CD14-positive monocyte (primary cell): ENCODE measurements at regions not wholly inside any gene's neighbourhood (a gene's known extent, or its start where the extent isn't known, plus 50 kb on each side); places are given as distances from the start of the nearest gene placed in this dataset.

ENCODE experiments used
- DNase-seq, 3 donors: peaks; one replicate each; pipeline ENCODE4 v3.0.0-alpha.2; 2011 to 2022
- H2AFZ ChIP-seq: 2 replicates; pipeline ENCODE4 v1.6.0; 2012; ENCODE audit warnings: mild to moderate bottlenecking, low read depth, low read length, inconsistent platforms; ENCODE audit not compliant: insufficient read depth, poor library complexity, severe bottlenecking
- H3K27ac ChIP-seq, 2 donors: 1 replicate in 1 of 2; 2 replicates in 1 of 2; pipeline ENCODE4 v1.5.1; 2012 to 2013; ENCODE audit warnings: low read length in 2 of 2, control low read depth in 1 of 2, inconsistent platforms in 1 of 2, low read depth in 1 of 2, mild to moderate bottlenecking in 1 of 2
- H3K27me3 ChIP-seq, 2 donors: one replicate each; pipeline versions ENCODE4 v1.6.0 to v1.6.1; 2011 to 2013; ENCODE audit warnings: low read length in 2 of 2; ENCODE audit not compliant: control insufficient read depth in 2 of 2, insufficient read depth in 2 of 2
- H3K36me3 ChIP-seq, 2 donors: replicated peaks in 1 of 2; 1 replicate in 1 of 2; 2 replicates in 1 of 2; pipeline versions ENCODE4 v1.5.1 to v1.6.1; 2012 to 2013; ENCODE audit warnings: low read length in 2 of 2, control low read depth in 1 of 2, inconsistent platforms in 1 of 2, mild to moderate bottlenecking in 1 of 2; ENCODE audit not compliant: insufficient read depth in 2 of 2, control insufficient read depth in 1 of 2
- H3K4me1 ChIP-seq, 2 donors: 1 replicate in 1 of 2; 2 replicates in 1 of 2; pipeline versions ENCODE4 v1.5.1 to v1.6.1; 2012 to 2013; ENCODE audit warnings: low read length in 2 of 2, control low read depth in 1 of 2, inconsistent platforms in 1 of 2, mild to moderate bottlenecking in 1 of 2, moderate library complexity in 1 of 2; ENCODE audit not compliant: insufficient read depth in 2 of 2, control insufficient read depth in 1 of 2
- H3K4me2 ChIP-seq: replicated peaks from 2 replicates; pipeline ENCODE3; 2012; ENCODE audit warnings: low read length, moderate library complexity, mild to moderate bottlenecking; ENCODE audit not compliant: poor library complexity, severe bottlenecking; ENCODE audit errors: extremely low read depth
- H3K4me3 ChIP-seq, 3 experiments: fragments of 200-600 bp in 1 of 3; sonication (generic) in 1 of 3; replicated peaks in 1 of 3; 1 replicate in 2 of 3; 2 replicates in 1 of 3; pipeline ENCODE4 v1.5.1; 2011 to 2013; ENCODE audit warnings: low read length in 3 of 3, mild to moderate bottlenecking in 3 of 3, control low read depth in 2 of 3, low read depth in 2 of 3, inconsistent platforms in 1 of 3, moderate library complexity in 1 of 3
- H3K79me2 ChIP-seq: 2 replicates; pipeline ENCODE4 v1.6.0; 2012; ENCODE audit warnings: mild to moderate bottlenecking, control low read depth, inconsistent platforms, low read length, moderate library complexity; ENCODE audit not compliant: insufficient read depth
- H3K9ac ChIP-seq: 2 replicates; pipeline ENCODE4 v1.6.0; 2017; ENCODE audit warnings: low read length, mild to moderate bottlenecking; ENCODE audit not compliant: insufficient read depth, poor library complexity, severe bottlenecking
- H3K9me3 ChIP-seq, 2 donors: replicated peaks in 1 of 2; 1 replicate in 1 of 2; 2 replicates in 1 of 2; pipeline versions ENCODE4 v1.5.1 to v1.6.1; 2012 to 2013; ENCODE audit warnings: low read length in 2 of 2, control low read depth in 1 of 2; ENCODE audit not compliant: control insufficient read depth in 1 of 2, insufficient read depth in 1 of 2
- H4K20me1 ChIP-seq: 2 replicates; pipeline ENCODE4 v1.6.0; 2012; ENCODE audit warnings: mild to moderate bottlenecking, low read length, control low read depth, moderate library complexity; ENCODE audit not compliant: insufficient read depth
- H3K27ac Mint-ChIP-seq, 7 donors: one replicate each; pipeline ENCODE4 v1.8.0; 2020; ENCODE audit warnings: mild to moderate bottlenecking in 7 of 7, mixed read lengths in 7 of 7, moderate library complexity in 6 of 7, inconsistent platforms in 2 of 7
- H3K27me3 Mint-ChIP-seq, 3 donors: one replicate each; pipeline ENCODE4 v1.8.0; 2021 to 2022; ENCODE audit warnings: low read depth in 3 of 3, mild to moderate bottlenecking in 3 of 3, mixed read lengths in 3 of 3, moderate library complexity in 3 of 3, inconsistent platforms in 1 of 3
- H3K36me3 Mint-ChIP-seq, 2 donors: one replicate each; pipeline ENCODE4 v1.8.0; 2020; ENCODE audit warnings: mixed read lengths in 2 of 2, inconsistent platforms in 1 of 2, mild to moderate bottlenecking in 1 of 2
- H3K4me1 Mint-ChIP-seq: one replicate; pipeline ENCODE4 v1.8.0; 2020; ENCODE audit warnings: mild to moderate bottlenecking, mixed read lengths
- H3K4me3 Mint-ChIP-seq, 2 donors: one replicate each; pipeline ENCODE4 v1.8.0; 2020; ENCODE audit warnings: mild to moderate bottlenecking in 2 of 2, mixed read lengths in 2 of 2, moderate library complexity in 1 of 2
- H3K9me3 Mint-ChIP-seq, 7 donors: one replicate each; pipeline ENCODE4 v1.8.0; 2020 to 2022; ENCODE audit warnings: mixed read lengths in 7 of 7, mild to moderate bottlenecking in 6 of 7, moderate library complexity in 6 of 7, inconsistent platforms in 2 of 7
- WGBS: methylation state at CpG from one replicate; pipeline ENCODE4 v1.1.5; 2013; ENCODE audit warnings: missing lambda C conversion rate; ENCODE audit not compliant: insufficient coverage; 5-methylcytosine and 5-hydroxymethylcytosine counted together
- intact Hi-C, 2 donors: fragments of 100-400 bp; cut with micrococcal nuclease; formaldehyde crosslinking; loops; one replicate each; pipeline versions ENCODE4 v1.15.0 to v1.15.1; 2023
- TF ChIP-seq, protein P1 (sequence below): fragments of 200-600 bp; IDR thresholded peaks from one replicate; pipeline ENCODE4 v1.8.0; 2022; ENCODE audit warnings: antibody characterized with exemption, mild to moderate bottlenecking

GRCh38 chr2:236968880-236969534 lies 116.7 kb upstream of the COPS8 start:
- no peak overlapping the region for H2AFZ ChIP-seq
- no peak for DNase-seq
- H3K79me2 ChIP-seq, result no peaks in the 10 kb centered on the region
- Mint-ChIP-seq H3K4me1 (peaks cover 59% of the 10 kb centered on the region), H3K27me3 (peaks cover 13 to 15% (median 14%) of the 10 kb centered on the region in 3 donors), H3K9me3 (peaks cover 0 to 3% (median 0%) of the 10 kb centered on the region in 7 donors), H3K4me3 (no peak overlapping the region), H3K36me3 (no peaks in the 10 kb centered on the region), H3K27ac (peak overlapping the region in 2 of 7 donors; percentile 31 to 35)
- no peak overlapping the region for H3K9ac ChIP-seq
- H3K4me2 ChIP-seq, result no peak overlapping the region
- TF ChIP-seq, protein P1, sequence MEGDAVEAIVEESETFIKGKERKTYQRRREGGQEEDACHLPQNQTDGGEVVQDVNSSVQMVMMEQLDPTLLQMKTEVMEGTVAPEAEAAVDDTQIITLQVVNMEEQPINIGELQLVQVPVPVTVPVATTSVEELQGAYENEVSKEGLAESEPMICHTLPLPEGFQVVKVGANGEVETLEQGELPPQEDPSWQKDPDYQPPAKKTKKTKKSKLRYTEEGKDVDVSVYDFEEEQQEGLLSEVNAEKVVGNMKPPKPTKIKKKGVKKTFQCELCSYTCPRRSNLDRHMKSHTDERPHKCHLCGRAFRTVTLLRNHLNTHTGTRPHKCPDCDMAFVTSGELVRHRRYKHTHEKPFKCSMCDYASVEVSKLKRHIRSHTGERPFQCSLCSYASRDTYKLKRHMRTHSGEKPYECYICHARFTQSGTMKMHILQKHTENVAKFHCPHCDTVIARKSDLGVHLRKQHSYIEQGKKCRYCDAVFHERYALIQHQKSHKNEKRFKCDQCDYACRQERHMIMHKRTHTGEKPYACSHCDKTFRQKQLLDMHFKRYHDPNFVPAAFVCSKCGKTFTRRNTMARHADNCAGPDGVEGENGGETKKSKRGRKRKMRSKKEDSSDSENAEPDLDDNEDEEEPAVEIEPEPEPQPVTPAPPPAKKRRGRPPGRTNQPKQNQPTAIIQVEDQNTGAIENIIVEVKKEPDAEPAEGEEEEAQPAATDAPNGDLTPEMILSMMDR, result no peak
- intact Hi-C loops, result no loop called here
- no peaks in the 10 kb centered on the region for H4K20me1 ChIP-seq
- H3K36me3 ChIP-seq, result no peaks in the 10 kb centered on the region
- no peak overlapping the region for H3K27ac ChIP-seq
- H3K9me3 ChIP-seq, result no peaks in the 10 kb centered on the region
- H3K4me1 ChIP-seq, result peaks cover 41 to 45% of the 10 kb centered on the region in 2 donors
- no peaks in the 10 kb centered on the region for H3K27me3 ChIP-seq
- WGBS, result 88% methylated on average over 8 of the region's 10 CpGs
- no peak overlapping the region for H3K4me3 ChIP-seq

DNA sequence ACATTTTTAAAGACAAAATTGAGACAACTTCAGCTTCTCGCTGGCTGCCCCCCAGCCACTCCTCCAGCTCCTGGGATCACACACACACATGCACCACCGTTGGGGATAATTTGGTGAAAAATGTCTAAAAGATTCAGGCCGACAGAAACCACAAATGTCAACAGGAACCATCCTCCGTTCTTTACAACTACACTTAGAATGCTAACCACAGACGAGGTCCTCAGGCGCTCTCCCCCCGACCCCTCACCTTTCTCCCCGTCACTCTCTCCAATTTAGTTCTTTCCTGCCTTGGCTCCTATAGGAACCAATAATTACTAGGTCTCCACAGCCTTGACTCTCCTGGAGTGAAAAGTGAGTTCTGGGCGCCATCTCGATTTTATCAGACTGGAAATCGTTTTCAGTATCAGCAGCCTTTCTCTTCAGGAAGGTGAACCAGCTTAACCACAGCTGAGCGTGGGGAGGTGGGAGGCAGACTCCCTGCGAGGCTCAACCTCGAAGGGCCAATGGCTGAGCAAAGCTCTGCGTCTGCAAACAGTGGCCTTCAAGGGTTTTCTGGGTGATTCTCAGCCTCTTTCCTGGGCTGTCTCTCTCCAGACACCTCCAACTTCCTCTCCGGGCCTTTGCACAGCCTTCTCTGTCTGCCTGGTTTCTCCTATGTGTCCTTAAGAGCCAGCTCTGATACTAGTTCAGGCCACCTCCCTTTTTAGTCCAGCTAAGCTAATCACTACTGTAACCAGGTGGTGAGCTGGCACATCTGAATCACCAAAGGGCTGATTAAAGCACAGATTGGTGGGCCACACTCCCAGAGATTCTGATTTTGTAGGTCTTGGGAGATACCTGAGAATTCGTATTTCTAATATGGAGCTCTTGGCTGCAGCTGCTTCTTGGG lies 115.7 kb upstream of the COPS8 start:
- Histone ChIP-seq H3K36me3 (no peaks in the 10 kb centered on the region), H3K27me3 (no peaks in the 10 kb centered on the region), H3K79me2 (no peaks in the 10 kb centered on the region), H2AFZ (no peak overlapping the region), H3K27ac (no peak overlapping the region), H3K9ac (no peak overlapping the region), H3K4me3 (no peak overlapping the region), H3K4me1 (peaks cover 49 to 55% of the 10 kb centered on the region in 2 donors), H3K9me3 (no peaks in the 10 kb centered on the region), H3K4me2 (no peak overlapping the region), H4K20me1 (no peaks in the 10 kb centered on the region)
- peaks cover 13 to 16% (median 14%) of the 10 kb centered on the region in 3 donors for H3K27me3 Mint-ChIP-seq
- H3K4me1 Mint-ChIP-seq, result peaks cover 68% of the 10 kb centered on the region
- TF ChIP-seq, protein P1, result no peak
- DNase-seq, result no peak
- peak overlapping the region in 5 of 7 donors; percentile 6 to 69 (median 20) for H3K27ac Mint-ChIP-seq
- intact Hi-C loops, result loop anchor here in 1 of 2 donors (5.0 kb wide), 2 partner anchors 52 to 98 kb away; no protein-coding TSS in a partner anchor
- WGBS, result 24% methylated on average over 11 of the region's 17 CpGs
- no peaks in the 10 kb centered on the region for H3K36me3 Mint-ChIP-seq
- peaks cover 0 to 4% (median 3%) of the 10 kb centered on the region in 7 donors for H3K9me3 Mint-ChIP-seq
- peak overlapping the region in 1 of 2 donors; percentile 63 for H3K4me3 Mint-ChIP-seq
